Activated CD8-positive, alpha-beta memory T cell treated with anti-CD3 and anti-CD28 coated beads for 4 hours (primary cell): ENCODE measurements at regions not wholly inside any gene's neighbourhood (a gene's known extent, or its start where the extent isn't known, plus 50 kb on each side); places are given as distances from the start of the nearest gene placed in this dataset.

Experiments
- DNase-seq, 2 donors: peaks; one replicate each; pipeline ENCODE4 v3.0.0-alpha.2; 2020; ENCODE audit warnings: low read depth in 2 of 2

DNA sequence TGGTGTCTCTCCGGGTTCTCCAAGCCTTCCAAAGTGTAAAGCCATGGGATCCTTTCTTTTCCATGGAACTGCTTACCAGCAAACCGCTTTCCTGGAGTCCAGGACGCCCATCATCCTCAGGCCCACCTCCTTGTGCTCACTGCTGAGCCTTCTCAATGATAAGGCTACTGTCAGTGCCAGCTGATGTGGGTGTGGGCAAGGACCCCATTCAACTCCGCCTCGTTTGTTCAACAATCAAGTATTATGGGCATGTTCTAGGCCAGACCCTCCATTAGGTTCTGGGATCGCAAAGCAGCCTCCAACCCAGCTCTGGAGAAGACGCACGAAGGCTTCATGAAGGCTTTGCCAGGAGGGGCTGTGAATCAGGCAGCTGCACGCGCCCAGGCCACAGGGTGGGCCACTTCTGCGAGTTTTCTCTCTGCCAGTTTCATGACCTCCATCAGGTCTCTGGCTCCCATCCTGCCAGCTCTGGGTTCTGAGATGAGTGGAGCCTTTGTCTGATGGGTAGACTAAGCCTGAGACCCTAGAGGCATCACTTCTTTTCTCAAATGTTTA is 177.1 kb downstream of the MRPL14 start:
- no peak for DNase-seq

DNA sequence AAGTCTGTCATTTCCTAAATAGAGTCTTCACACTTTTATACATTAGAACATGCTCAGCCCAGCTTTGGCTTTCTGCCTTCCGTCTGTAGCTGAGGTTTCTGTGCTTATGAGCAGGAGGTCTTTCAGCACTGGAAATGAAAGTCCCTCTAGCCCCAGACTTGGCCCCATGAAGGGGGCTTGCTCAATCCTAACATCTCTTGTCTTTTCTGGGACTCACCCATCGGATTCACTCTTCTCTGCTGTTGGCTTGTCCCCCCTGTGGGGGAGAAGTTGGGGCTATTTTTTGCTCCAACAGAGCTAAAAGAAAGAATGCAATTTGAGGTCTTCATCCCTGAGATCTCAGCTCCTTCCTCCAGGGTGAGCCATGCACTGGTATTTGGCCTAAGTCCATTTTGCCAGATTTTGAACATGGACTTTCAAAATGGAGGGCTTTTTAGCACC is 177.7 kb downstream of the MRPL14 start:
- DNase-seq, result no peak

DNA sequence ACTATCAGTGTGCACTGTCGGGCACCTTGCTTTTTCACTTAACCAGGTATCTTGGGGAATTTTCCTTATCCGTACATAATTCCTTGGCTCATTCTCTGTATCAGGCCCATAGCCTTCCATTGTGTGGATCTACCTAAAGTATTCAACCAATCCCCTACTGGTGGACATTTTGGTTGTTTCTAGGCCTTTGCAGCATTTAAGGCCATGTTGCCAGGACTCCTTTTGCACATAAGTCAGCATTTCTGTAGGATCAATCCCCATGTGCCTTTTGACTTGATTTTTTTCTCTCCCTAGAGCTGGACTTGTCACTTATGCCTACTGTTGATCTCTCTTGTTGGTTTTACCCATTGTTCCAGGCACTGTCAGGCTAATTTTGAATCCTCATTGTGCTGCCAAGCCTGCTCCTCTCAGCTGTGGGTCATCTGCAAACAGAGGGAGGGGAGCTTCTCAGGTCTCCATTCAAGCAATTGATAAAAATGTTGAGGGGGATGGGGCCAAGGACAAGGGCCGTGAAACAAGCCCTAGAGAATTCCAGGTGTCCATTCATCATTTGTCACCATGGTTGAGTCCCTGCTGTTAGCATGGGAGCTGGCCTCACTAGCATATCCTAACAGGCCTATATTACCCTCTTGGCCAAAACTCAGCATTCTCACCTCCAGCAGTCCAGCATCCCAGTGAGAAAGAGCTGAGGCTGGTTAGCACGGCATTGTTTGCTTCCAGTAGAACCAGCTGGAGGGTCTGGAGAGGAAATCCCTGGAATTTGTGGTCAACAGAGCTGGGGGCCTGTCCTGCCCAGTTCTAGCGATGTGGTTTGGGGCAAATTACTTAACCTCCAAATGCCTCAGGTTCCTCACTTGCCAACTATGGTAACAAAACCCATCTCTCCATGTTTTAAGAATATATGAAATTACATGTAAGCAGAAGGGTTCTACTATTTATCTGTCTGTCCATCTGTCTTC is 178.4 kb downstream of the MRPL14 start:
- no peak for DNase-seq

DNA sequence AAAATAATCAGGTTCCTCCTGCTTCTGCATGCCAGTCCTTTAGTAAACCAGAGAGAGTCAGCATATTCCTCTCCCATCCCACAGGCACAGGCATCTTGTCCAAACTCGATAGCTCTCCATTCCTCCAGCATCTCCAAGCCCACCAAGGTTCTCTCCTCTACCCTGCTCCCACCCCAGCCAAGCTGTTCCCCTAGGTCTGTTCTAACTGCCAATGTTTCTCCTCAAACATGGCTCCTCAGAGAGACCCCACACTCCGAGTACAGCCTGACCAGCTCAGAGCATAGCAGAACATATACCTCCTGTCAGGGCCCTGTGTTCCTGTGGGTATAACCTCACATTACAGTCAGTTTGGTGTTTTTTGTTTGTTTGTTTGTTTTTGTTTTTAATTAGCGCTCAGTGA is 177.8 kb downstream of the VEGFA start:
- DNase-seq, result no peak

DNA sequence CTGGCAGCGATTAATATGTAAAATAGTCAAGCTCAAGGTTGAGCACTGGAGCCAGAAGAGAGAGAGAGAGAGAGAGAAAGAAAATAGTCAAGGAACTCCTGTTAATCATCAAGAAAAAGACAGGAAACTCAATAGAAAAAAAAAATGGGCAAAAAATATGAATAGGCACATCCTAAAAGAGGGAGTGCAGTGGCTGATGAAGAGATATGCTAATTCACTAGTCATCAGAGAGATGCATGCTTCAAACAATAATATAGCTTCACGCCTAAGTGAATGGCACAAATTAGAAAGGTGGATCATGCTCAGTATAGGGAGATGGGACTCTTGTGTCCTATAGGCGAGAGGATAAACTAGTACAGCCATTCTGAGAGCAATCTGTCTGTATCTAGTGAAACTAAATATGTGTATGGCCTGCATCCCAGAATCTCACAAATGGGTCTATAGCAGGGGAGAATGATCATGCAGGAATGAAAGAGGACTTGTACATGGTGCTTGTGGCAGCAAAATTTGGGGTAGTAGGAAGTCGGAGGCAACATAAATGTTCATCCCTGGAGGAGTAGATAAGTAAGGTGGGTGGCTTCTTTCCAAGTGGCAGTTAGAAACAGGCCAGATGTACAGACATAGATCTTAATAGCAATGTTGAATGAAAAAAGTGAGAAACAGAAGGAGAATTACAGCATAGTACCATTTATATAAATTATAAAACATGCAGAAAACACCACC is 176.8 kb downstream of the VEGFA start:
- no peak for DNase-seq

DNA sequence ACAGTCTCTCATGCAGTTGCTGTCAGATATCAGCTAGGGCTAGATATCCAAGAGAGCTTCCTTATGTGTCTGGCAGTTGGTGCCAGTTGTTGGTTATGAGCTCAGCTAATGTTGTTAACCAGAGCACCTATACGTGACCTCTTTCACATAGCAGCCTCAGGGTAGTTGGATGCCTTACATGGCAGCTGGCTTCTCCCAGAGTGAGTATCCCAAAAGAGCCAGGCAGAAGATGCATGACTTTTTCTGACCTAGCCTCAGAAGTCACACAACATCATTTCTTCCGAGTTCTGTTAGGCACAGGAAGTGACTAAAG is 175.7 kb downstream of the VEGFA start:
- DNase-seq, result no peak

DNA sequence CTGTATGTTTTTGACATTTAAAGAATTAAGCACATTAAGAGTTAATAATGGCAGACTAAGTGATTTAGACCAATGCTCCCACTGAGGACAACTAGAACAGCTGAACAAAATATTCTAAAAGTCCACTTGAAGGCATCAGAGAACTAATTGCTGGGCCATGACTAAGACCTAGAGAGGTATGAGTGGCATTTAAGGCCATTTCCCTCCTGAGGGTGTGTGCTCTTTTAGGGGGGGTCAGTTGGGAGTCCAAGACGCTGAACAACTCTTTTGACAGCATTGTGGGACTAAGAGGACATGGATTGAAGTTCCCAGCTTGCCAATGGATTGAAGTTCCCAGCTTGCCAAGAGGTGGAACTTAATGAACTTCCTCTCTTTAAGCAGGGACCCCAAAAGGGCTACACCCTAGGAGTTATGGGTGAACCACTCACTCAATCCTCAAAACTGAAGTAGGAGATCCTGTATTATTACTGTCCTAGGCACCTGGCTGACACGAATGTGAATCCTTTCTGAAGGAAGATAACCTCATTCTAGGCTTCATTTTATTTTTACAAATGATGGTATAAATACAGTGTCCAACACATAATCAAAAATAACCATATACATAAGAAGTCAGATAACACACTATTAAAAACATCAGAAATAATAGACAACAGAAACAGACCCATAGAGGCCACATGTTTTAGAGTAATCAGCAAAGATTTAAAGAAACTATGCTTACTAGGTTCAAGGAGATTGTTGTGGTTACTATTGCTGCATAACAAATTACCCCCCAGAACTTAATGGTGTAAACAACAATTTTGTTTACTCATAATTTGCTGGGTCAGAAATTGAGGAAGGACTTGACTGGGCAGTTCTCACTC is 175.1 kb downstream of the VEGFA start:
- DNase-seq, result no peak

DNA sequence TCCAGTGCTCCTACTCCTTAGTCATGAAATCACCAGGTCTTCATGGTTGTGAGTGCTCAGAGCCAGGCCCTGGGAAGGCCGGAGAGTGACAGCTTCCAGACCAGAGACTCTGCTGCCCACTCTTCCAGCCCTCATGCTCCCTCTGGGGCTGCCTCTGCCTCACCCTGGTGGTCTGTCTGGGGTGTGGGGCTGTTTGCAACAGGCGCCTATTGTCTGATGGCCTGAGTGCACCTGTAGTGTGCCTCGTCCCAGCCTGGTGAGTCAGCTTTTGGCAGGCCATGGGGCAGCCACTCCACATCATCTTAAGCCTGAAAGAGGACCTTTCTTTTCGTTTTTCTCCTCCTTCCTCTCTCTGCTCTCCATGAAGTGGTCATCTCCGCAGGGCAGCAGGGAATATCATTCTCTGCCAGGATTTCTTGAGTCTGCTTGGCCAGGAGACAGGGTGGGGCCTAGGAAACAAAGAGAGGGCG is 173.8 kb downstream of the VEGFA start:
- DNase-seq, result no peak

DNA sequence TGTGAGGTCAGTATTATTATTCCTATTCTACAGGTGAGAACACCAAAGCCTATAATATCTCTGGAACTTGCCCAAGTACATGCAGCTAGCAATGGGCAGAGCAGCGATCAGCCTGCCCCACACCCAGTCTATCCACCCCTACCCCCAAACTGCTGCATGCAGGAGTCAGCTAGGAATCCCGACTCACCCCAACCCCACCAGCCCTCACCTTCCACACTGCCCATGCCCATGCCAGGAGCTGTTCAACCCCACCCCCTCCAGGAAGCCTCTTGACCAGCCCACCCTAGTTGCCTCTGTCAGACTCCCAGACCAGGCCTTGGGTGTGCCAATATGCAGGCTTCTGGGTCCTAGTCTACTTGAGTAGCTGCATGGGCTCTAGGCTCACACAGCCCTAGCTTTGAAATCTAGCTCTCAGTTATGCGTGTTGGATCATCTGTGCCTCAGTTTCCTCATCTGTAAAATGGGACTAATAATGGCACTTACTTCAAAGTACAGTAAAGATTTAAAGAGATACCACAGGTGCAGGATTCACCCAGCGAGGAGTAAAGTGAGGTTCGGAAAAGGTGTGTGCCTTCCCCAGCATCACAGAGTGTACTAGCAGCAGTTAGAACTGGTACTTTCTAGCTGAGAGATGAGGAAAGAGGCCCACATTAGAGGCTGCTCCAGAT is 173.2 kb downstream of the VEGFA start:
- no peak for DNase-seq

DNA sequence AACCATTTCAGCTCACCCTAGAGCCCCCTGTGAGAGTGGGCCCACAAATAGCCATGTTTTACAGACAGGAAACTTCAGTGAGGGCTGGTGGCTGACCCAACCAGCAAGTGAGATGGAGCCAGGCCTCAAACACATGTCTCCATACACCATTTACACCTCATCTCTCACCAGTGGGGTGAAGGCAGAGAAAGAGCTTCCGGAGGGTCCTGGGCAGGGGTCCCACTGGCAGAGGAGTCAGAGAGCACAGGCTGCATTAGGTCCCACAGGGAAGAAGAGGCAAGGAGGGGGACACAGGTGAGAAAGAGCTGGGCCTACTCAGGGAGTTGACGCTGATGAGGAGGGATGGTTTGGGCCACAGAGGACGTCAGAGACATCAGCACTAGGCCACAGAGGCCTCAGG is 172.6 kb downstream of the VEGFA start:
- no peak for DNase-seq

DNA sequence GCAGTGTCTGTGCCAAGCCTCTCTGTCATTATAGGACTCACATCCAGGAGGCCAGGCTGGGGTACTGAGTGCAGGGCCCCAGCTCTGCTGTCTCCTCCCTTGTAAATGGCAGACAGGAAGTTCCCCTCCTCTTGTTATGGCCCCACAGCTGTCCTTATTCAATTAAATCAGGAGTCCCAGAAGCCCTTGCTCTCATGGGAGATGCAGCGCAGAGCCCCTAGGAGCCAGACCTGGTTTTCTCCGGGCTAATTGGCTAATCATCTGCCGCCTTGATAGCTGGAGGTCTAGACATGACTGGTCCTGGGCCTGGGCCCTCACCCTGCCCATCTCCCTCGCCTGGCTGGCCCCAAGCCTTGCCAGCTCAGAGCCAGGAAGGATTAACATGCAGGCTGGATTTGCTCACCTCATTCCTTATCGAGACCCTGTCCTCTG is 172.0 kb downstream of the VEGFA start:
- DNase-seq, result no peak

DNA sequence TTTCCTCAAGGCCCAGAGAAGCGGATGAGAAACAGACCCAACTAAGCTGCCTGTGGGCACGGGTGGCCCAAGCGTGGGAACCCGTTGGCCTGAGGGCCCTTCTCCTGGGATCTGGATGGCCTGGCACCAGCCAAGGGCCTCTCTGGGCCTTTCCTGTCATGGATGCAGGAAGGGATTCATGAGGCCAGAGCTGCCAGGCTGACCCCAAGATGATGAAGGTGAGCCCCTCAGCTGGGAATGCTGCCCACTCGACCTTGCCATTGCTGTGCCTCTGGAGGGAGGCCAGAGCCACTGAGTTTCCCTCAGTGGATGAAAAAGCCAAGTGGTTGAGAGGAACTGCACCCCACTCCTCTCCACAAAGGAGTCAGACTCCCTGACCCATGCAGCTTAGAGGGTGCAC is 171.2 kb downstream of the VEGFA start:
- DNase-seq, result no peak

DNA sequence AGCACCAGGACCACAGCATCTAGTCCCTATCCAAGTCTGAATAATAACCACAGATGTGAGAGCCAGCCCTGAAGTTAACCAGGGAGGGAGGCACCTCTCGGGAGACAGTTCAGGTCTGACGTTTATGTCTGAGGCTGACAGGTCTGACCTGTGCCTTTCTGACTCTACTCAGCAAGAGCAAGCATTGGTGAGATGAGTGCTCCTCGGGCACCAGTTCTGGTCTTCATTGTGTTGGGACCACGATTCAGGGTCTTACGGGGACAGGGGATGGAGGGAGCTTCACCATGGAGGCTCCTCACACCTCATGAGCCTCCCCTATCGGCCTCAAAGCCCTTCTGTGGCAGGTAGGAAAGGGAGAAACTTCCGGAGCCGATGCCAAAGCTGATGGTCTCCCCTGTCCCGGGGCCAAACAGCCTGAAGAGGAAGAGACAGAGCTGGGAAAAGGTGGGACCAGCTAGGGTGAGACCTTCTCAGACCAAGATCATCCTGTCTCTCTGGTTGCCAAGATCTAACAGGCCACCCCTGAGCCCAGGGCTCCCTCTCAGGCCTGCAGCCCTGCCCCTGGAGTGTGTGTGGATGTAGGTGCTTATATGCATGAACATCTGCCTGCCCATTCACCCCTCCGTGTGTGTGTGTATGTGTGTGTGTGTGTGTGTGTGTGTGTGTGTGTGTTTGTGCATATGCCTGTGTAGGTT is 170.5 kb downstream of the VEGFA start:
- no peak for DNase-seq

DNA sequence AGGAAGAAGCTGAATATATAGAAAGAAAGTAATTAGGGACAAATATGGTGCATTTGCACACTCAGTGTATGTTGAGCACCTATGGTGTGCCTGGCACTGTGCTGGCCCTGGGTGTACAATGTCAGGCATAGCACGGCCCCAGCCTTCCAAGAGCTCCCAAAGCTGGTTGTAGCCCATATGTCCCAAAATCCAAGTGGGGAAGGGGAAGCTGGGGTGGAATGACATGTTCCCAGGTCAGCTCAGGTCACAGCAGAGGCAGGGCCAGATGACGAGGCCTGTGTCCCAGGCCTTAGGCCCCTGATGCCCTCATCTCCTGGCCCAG is 170.0 kb downstream of the VEGFA start:
- no peak for DNase-seq

DNA sequence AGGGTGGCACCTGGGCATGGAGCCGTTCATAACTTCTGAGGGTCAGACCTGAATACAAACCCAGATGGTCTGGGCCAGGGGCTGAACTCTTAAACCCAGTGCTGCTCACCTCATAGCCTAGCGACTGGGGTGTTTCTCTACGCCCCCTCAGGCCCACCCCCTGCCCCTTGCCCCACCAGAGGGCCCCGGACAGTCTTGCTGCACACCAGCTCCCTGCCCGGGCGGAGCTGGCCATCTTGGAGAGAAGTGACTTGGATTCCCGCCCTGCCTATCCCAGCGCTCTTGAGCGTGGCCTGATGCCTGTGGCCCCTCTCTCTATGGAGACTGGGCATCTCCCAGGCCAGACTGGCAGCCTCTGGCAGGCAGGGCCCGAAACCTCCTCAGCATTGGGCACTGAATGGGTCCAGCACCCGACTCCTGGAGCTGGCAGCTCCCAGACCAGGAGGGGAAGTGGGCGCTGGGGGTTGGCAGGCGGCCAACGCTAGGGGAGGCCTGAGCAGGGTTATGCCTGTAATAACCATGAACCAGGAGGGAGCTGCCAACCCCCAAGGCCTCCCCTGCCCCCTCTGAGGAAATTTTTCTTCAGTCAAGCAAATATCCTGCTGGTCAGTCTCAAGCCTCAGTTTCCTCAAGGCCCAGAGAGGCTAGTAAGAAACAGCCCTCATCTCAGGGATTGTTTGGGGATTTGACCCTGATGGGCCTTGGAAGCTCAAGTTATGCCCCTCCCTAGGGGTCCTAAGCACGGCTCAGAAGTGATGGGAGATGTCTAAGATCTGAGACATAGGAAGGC is 169.5 kb downstream of the VEGFA start:
- no peak for DNase-seq

DNA sequence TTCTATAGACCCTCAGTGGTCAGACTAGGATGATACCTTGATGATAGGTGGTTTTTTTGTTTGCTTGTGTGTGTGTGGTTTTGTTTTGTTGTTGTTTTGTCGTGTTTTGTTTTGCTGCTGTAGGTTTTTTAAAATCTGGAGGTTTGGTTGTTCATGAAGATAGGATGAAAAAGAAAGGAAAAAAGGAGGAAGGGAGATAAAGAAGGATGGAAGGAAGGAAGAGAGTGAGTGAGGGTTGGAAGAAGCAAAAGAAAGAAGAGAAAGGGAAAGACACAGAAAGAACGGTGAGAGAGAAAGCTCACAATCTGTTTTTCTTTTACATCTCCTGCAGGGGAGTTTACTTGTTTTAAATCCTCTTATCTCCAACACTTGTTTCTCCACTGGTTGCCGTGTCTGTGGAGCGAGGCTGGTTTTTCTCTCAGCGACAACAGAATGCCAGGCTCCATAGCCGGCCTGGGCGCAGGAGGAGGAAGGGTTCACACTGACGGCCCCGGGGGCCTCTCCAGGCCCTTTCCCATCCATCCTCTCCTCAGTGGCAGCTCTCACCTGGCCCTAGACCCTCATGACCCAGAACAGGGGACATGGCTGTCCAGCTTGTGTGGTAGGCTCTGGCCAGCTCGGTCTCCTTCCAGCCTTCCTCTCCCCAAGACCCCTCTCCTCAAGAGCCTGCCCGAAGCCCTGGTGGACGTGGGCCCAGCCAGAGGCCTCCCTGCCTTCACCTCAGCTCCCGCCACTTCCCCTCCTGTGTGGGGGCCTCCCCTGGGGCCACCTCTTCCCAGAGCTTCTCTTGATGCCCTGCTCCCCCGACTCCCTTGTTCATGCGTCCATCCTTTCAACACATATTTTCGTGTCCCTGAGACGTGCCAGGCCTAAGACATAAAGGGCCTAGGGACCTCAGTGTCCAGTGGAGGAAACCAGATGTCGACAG is 168.4 kb downstream of the VEGFA start:
- DNase-seq, result no peak

DNA sequence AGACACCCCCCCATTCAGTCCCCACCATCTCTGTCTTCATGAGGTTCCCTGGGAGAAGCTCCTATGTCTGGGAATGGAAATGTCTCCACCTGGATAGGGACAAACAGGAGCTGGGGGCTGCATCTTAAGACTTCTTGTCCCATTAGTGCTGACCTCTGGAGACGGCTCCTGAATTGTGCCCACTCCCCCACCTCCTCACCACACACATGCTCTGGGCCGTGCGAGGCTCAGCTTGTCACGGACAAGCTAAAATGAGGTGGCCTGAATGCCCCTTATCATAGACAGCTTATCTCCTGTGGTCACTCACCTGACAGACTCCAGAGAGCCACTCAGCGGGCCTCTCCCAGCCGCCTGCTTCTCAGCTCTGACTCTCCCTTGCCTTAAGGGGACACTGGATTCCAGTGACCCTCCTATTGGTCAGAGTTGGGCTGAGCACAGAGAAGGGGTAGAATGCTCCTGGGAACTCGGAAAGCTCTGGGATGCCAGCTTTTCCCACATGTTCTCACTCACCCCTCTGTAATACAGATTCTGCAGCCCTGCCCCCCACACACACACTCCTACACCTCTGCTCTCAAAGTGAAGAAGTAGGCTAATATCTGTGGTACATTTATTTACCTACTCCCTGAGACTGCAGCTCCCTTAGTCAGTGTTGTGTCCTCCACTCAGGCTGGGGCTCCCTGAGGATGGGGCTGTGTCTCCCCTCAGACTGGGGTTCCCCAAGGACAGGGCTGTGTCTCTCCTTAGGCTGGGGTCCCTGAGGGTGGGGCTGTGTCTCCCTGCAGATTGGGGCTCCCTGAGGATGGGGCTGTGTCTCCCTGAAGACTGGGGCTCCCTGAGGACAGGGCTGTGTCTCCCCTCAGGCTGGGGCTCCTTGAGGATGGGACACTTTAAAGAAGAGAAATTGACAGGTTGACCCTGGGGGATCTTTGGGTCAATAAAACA is 167.5 kb downstream of the VEGFA start:
- DNase-seq, result no peak

DNA sequence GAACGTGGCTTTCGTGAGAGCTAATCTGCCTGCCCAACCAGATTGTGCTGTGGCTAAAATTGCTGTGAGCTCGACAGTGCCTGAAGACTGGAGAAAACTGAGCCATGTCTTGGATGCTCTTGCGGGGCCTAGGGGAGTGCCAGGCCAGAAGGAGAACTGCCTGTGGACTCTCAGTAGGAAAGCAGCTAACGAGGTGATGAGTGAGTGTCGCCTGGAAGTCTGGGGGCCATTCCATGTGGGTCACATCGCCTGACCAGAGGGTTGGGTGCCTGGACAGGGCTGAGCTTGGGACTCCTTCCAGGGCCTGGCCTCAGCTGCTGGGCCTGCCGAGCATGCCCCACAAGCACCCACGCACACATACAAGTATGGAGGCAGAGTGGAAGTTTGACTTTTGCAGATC is 166.5 kb downstream of the VEGFA start:
- DNase-seq, result no peak
